ENCODE measurements at regions not wholly inside any gene's neighbourhood (a gene's known extent, or its start where the extent isn't known, plus 50 kb on each side); places are given as distances from the start of the nearest gene placed in this dataset.
"Not testable (repeated sequence)": the region's sequence is repeated elsewhere in the genome, so short reads cannot be mapped to it uniquely, and the experiment has no call there.

DNA sequence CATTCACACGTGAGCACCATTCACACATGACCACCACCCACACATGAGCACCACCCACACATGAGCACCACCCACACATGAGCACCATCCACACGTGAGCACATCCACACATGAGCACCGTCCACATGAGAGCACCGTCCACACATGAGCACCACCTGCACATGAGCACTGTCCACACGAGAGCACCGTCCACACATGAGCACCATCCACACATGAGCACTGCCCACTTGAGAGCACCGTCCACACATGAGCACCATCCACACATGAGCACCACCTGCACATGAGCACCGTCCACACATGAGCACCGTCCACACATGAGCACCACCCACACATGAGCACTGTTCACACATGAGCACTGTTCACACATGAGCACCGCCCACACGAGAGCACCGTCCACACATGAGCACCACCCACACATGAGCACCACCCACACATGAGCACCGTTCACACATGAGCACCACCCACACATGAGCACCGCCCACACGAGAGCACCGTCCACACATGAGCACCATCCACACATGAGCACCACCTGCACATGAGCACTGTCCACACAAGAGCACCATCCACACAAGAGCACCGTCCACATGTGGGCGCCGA, 471.3 kb upstream of the SALL3 start:
- DNase-seq (ENCODE audit: low spot score), result not testable (repeated sequence)

DNA sequence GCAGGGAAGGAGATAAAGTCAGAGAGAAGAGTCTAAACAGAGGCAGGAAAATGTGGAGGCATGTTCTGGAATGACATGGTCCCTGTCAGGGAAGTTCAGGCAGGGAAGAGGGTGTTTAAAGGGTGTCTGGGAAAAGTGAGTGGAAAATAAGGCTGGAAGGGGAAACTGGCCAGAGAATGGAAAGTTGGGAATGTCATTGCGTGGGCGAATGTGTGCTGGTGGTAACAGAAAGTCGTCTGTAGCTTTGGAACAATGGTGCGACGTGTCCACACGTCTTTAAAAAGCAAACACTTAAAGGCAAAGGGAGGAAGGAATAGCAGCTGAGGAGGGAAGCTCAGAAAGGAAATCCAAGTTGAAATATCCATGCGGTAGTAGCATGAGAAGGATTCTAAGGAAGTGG, 469.5 kb upstream of the SALL3 start:
- no peak for DNase-seq (ENCODE audit: low spot score)

DNA sequence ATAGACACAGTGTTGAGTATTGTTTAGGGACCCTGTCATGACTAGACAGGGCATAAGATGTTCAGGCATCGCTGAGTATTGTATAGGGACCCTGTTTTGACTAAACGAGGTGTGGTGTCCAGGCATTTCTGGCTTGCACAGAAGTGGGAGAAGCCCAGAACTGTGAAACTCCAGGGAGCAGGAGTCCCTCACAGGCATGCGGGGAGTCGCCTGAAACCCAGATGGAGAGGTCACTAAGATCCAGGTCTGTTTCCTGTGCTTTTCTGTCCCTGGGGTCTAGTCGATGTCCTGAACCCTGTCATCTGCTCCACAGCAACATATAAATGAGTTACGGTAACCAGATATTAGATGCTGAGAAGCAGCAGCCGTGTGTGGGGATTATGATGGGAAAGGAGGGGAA, 469.0 kb upstream of the SALL3 start:
- peak; percentile 15 for DNase-seq (ENCODE audit: low spot score)

DNA sequence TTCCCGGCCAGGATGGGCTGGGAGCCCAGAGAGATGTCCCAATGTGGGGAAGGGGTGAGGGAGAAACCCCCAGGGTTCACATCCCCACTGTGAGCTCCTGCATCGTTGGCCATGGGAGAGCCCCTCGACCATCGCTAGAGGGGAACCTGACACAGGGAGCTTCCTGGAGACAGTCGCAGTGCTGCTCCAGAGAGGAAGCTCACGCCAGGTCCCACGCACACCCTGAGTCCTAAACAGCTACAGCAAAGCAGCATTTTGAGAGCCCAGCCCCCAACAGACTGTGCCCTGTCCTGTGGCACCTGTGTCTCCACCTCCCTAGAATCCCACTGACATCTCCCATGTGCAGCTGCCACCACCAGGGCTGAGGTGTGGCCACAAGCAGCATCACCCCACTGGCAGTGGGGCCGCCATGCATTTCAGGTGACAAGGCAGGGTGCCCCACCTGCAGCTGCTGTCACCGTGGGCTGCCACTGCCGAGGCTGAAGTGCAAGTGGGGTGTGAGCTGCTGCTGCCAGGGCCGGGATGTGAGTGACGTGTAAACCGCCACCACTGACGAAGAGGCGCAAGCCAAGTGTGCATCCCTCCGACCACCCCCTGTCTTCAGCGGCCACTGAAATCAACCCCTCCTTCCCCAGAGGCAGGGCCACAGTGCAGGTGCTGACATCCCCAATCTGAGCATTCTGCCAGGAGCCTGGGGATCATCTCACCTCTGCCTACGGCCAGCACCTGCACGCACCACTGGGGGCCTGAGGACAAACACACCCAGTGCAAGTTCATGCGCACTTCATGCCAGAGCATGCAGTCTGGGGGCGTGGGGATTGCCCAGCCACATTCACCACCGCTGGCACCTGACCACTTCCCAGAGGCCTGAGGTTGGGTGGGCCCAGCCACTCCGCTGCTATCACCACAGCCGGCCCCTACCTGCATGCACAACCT, 467.7 kb upstream of the SALL3 start:
- DNase-seq (ENCODE audit: low spot score), result peak; percentile 20

DNA sequence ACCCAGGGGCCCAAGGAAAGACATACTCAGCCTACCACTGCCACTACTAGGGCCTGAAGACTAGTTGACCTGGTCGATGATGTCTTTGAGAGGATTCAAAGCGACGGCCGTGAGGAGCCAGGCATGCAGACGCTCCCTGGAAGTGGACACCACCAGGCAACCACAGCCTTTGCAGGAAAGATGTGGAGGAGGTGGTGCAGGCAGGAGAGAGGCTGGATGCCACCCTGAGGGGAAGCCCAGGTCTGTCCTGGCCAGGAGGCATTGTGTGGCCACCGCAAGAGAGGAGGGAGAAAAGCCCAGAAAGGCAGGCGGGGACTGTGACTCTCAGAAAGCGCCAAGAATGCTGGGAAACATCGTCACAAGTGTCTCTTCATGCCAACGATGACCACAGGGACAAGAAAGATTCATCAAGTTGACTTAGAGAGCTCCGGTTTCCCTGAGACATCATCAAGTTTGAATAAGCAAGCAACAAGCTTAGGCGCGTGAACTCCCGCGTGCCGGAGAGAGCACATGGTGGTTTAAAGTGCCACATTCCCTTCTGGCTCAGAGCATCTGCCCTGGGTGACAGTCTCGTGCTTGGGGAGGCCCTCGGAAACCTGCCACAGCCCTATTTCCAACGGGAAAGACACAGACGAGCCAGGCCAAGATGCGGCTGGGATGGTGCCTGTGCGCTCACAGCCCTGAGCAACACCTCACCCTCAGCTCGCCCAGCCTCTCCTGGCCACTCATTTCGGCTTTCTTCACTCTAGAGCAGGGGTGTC, 464.5 kb upstream of the SALL3 start:
- peak; percentile 19 for DNase-seq (ENCODE audit: low spot score)

DNA sequence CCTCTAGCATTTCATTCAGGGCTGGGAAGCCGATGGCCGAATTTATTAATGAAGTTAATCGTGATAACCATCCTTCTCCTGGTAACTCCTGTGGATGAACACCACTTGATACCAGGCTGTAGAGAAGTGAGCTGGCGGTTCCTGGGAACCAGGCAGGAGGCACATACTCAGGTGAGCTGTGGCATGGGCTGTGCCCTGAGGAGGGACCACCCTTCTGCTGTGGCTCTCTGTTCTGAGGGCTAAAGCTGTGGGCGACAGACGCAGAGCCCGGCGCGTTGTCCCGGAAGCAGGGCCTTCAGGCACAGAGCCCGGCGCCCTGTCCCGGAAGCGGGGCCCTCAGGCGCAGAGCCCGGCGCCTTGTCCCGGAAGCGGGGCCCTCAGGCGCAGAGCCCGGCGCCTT, 462.3 kb upstream of the SALL3 start:
- DNase-seq (ENCODE audit: low spot score), result peak; percentile 33

DNA sequence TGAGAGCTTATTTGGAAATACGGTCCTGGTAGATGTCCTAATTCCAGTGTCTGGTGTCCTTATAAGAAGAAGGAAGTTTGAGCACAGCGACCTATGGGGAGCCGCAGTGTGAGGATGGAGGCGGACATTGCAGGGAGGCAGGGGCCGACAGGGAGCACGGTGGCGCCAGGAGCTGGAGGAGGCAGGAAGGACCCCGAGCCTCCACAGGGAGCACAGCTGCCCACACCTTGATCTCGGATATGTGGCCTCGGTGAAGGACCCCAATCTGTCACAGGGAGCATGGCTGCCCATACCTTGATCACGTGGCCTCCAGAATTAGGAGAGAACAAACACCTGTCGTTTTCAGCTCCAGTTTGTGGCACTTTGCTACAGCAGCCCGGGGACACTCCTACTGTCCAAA, 461.6 kb upstream of the SALL3 start:
- DNase-seq (ENCODE audit: low spot score), result peak; percentile 3

DNA sequence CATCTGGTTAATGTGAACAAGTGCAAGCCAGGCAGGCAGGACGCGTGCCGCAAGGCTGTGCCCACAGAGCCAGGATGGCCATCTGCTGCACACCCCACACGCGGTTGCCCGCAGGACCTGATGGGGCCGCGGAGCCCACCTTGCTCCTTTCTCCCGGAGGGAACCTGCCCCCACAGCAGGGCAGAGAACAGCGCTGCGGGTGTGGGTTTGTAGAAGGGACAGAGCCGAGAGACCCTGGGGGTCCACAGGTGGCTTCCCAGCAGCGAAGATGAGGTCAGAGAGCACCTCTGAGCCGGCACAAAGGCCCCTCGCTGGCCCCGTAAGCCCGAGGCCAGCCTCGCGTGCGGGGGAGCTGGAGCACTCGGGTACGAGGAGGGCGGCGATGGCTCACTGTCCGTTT, 460.8 kb upstream of the SALL3 start:
- no peak for DNase-seq (ENCODE audit: low spot score)

DNA sequence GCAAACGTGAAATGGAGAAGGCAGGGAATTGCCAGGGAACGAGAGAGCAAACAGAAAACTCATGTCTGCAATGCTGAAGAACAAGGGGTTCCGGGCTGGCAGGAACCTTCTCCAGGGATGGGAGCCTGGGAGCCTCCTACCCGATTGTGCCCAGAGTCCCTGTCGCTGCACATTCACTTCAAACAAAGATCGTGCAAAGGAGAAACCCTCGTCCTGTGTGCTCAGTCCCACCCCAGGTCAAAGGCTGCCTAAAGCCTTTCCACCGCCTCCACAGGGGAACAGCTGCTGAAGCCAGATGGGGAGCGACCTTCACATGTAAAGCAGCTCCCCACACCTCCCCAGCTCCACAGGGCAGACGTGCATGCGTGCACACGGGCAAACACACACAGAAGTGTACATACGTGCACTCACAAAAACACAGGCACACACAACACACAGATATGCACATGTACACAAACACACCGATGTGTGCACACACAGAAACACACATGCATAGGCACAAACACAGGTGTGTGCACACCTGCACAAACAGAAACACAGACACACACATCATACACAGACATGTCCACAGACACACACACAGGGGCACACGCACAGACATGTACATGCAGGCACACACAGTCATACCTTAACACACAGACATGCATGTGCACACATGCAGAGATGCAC, 460.1 kb upstream of the SALL3 start:
- DNase-seq (ENCODE audit: low spot score), result no peak

DNA sequence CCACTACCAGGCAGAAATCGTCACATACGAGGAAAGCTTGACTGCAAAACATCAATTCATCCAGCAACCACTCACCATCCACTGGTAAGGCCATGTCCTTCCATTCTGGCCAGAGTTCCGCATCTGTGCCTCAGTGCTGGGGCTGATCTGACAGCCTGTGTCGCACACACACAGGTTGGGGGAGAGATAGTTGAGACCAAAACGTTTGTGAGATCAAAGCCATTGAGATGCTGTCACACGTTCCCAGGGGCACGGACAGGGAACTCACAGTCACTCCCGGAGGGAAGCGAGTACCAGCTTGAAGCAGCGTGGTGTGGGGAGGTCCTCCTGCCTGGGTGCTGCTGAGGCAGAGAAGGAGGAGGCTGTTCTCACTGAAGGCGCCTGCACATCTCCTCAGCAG, 458.5 kb upstream of the SALL3 start:
- no peak for DNase-seq (ENCODE audit: low spot score)

DNA sequence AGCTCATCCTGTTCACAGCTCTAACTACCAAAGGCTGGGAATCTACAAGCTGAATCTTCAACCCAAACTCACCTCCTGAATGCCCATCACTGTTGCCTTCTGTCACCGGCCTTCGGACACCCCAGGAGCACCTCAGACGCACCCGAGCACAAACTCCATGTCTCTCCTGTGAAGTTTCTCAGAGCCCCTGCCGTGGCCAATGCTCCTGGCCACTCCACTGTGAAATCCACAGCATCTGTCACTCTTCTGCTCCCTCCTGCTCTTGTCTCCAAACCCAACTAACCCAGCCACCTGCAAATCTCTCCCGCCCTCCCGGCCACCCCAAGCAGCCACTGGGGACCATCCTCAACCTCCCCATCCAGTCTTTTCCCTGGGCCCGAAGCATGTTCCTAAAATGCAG, 457.9 kb upstream of the SALL3 start:
- no peak for DNase-seq (ENCODE audit: low spot score)

DNA sequence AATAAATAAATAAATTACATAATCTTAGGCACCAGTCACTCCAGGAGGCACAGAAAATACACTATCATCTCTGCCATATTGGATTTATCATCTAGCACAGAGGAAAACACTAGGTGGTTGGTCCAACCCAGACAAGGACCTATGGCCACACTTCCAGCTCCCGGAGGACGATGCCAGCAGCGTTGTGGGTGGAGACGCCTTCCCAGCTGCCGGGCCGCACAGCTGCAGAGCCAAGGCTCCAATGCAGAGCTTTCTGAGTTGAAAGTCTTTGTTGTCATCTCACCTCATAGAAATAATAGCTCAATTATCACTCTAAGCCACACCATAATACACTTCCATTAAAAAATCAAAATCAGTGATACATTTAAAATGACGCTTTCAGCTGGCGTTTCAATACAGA, 457.1 kb upstream of the SALL3 start:
- DNase-seq (ENCODE audit: low spot score), result no peak

DNA sequence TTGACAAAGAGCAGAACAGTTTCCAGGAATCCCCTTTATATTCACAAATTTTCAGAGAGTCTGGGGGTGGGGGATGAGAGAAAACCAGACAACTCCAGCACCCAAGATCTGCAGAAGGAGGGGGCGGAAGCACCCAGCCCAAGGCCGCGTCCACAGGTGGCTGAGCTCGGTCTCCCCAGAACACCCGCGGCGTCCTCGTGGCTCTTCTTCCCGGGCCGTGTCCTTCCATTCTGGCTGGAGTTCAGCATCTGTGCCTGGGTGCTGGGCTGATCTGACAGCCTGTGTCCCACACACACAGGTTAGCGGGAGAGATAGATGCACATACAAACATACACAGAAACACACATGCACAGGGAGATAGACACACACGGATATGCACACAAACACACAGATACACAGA, 455.8 kb upstream of the SALL3 start:
- no peak for DNase-seq (ENCODE audit: low spot score)

DNA sequence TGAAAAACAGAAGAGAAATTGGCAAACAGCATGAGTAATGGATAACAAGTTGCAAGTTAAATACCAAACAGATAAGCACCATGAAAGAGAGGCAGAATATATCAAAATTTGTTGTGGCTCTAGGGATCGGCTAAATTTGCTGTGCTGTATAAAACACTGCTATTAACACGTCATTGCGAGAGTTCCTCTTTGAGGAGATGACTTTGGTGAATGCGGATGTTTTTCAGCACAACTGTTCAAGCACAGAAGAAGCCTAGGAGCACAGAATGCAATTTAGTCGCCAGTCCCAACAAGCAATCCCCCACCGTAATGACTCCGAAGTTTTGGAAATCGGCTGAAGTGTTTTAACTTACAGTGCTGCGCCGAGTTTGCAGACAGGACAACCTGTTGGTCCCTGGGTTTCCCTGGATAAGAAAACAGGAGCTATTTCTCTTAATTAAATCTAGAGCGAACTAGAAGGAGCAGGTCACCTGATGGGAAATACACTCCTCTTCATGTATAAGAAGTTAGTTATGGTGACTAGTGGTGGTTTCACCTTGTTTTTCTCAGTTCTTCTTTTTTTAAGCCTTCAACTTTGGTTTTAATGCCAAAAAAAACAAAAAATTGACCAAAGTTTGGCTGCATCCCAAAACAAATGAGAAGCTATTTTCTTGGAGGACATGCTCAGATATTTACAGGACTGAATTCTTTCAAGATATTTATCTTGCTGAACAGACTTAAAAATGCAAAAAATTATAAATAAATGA, 454.1 kb upstream of the SALL3 start:
- DNase-seq (ENCODE audit: low spot score), result no peak

DNA sequence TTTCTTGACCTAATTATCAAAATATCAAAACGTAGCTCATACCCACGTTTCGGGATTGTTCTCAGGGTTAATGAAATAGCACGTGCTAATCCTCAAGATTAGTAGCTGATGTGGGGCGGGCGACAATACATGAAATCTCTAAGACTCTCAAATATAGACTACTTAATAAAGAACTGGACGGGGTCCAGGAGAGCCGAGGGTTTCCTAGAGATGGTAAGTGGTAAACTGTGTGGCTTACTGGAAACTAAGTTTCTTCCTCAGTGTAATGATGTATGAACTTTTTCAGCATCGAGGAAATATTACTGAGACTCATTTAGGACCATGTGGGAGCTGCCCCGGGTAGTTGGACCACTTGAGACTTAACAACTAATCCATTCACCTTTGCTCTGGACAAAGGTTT, 453.3 kb upstream of the SALL3 start:
- DNase-seq (ENCODE audit: low spot score), result no peak

DNA sequence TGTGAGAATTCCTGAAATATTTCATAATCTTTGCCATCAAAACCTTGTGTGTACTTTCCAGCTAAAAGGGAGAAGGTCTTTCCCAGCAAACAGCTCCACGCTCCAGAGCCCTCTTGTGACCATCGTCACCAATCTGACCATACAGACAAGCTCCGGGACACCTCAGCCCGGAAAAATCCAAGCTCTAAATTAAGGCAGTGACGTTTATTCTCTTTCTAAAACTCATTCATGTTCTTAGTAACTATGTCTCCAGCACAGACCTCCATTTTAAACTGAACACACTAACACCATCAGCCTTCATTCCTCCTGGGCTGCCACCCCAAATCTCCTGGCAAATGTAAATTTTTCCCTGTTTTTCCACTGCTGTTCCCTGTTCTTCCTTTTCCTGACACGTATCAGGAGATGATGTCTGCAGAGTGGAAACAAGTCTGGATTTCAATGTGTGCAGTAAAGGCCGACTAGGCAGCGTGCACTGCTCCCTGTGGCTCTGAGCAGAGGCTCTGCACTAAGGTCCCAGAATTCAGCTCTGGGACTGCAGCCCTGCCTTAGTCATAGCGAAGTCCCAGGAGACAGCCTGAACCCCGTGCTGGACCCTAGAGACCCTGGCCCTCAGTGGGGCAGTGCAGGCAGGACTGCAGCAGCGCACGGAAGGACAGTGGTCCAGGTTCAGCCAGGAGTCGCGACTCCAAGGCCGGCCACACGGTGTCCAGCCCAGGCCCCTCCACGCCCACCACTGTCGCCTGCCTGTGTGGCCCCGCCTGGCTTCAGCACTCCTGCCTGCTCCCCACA, 452.5 kb upstream of the SALL3 start:
- no peak for DNase-seq (ENCODE audit: low spot score)

DNA sequence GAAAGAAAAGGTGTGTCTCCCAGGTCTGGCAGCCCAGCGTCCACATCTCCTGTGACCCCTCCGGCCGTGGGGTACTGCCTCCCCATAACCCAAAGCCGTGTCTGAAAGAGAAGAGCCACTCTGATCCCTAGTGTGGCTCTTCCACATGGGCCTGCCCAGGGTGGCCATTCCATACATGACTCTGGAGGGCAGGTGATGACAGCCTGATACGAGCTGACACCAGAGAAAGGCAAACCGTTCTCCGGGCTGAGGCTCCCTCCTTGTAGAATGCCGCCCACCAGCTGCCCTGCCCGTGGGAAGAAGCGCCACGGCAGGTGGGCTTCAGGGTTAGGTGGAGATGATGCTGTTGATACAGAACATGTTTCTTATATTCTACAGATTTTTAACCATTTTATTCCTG, 451.6 kb upstream of the SALL3 start:
- no peak for DNase-seq (ENCODE audit: low spot score)

DNA sequence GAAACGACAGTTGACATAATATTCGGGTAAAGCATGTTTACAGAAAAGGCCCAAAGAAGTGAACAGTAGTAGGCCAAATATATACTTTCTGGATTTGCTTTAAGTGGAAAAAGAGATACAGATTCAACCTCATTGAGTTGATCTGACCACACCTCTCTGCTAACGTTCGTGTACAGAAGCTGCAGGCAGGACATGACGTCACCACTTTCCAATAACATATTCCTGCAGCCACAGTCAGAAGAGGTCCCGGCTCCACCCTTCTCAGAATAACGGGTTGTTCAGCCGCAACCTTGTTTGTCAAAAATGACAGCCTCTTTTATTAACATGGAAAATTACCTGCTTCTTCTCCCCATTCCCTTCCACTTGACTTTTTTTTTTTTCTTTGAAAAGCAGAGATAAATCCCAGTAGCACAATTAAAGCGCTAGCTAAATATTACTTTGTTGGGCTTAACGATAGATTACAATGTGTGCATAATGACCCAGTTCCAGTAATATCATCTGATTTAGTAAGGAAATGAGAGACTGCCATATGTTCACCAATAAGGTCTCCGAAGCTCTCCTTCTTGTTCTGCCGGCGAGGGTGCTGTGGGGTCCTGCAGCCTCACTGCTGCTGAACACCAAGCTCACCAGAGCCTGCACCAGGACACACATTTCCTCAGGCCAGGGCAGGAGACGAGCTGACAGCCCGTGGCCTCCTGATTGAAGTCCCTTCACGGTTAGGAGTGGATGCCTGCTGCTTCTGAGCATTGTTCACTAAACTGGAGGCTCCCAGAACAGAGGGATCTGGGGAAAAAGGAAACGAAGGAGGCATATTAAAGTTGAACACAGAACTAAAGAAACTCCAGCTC, 451.0 kb upstream of the SALL3 start:
- DNase-seq (ENCODE audit: low spot score), result no peak

DNA sequence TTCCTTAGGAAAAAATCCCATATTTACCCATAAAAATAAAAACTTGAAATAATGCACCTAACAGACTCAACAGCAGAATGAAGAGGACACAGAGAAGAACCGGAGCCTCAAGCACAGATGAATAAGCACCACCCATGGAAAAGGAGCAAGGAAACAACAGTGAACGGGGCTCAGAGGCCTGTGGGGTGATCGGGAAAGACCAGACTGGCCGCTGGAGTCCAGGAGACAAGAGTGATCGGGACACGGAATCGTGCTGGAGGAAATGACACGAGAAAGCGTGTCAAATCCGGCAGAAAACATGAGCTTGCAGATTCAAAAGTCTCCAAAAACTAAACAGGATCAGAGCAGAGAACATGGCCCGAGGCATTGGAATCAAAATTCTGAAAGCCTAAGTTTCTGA, 448.0 kb upstream of the SALL3 start:
- DNase-seq (ENCODE audit: low spot score), result no peak

Data from D341Med (cell line).